Nephron (organoid): ENCODE measurements at regions not wholly inside any gene's neighbourhood (a gene's known extent, or its start where the extent isn't known, plus 50 kb on each side); places are given as distances from the start of the nearest gene placed in this dataset.

Experiments used
- H3K27ac Mint-ChIP-seq, 3 experiments: 2 replicates each; pipeline ENCODE4 v1.8.0; 2020; ENCODE audit warnings: mixed read lengths in 3 of 3, mild to moderate bottlenecking in 2 of 3, moderate library complexity in 1 of 3
- H3K27me3 Mint-ChIP-seq: 2 replicates; pipeline ENCODE4 v1.8.0; 2021; ENCODE audit warnings: low read depth, mild to moderate bottlenecking, moderate library complexity, mixed read lengths
- H3K36me3 Mint-ChIP-seq: 2 replicates; pipeline ENCODE4 v1.8.0; 2020; ENCODE audit warnings: low read depth, mixed read lengths
- H3K4me1 Mint-ChIP-seq: 2 replicates; pipeline ENCODE4 v1.8.0; 2020; ENCODE audit warnings: mixed read lengths
- H3K4me3 Mint-ChIP-seq, 3 experiments: 2 replicates each; pipeline ENCODE4 v1.8.0; 2020; ENCODE audit warnings: mild to moderate bottlenecking in 3 of 3, mixed read lengths in 3 of 3, moderate library complexity in 2 of 3
- H3K9me3 Mint-ChIP-seq: 2 replicates; pipeline ENCODE4 v1.8.0; 2020; ENCODE audit warnings: mixed read lengths
- CTCF ChIP-seq, 3 experiments: fragments of 200-600 bp; sonication (generic); IDR thresholded peaks; one replicate each; pipeline ENCODE4 v1.5.0; 2021; ENCODE audit warnings: antibody characterized with exemption in 3 of 3; ENCODE audit not compliant: unreplicated experiment in 3 of 3

GRCh38 chr17:77837917-77838316 lies 120.6 kb upstream of the TNRC6C start:
- Mint-ChIP-seq H3K36me3 (no peaks in the 10 kb centered on the region), H3K27me3 (peaks cover 15% of the 10 kb centered on the region), H3K4me1 (peaks cover 20% of the 10 kb centered on the region), H3K9me3 (no peaks in the 10 kb centered on the region), H3K27ac (no peak overlapping the region), H3K4me3 (no peak overlapping the region)
- TF ChIP-seq CTCF (IDR thresholded peaks at IDR 0.05; ENCODE audit: unreplicated experiment in 3 of 3): no peak

- TF ChIP-seq CTCF (IDR thresholded peaks at IDR 0.05; ENCODE audit: unreplicated experiment in 3 of 3): no peak
Observed at GRCh38 chr17:77838748-77839697, 119.5 kb upstream of the TNRC6C start.

GRCh38 chr17:77839698-77840512 lies 118.6 kb upstream of the TNRC6C start:
- Mint-ChIP-seq H3K27ac (peak overlapping the region; percentile 0 to 44 (median 4)), H3K4me3 (no peak overlapping the region), H3K9me3 (no peaks in the 10 kb centered on the region), H3K36me3 (no peaks in the 10 kb centered on the region), H3K27me3 (peaks cover 7% of the 10 kb centered on the region), H3K4me1 (peaks cover 5% of the 10 kb centered on the region)
- no peak for TF ChIP-seq CTCF (IDR thresholded peaks at IDR 0.05; ENCODE audit: unreplicated experiment in 3 of 3)

More at GRCh38 chr17:77838748-77839697, 119.5 kb upstream of the TNRC6C start:
- Mint-ChIP-seq H3K4me3 (no peak overlapping the region), H3K9me3 (no peaks in the 10 kb centered on the region), H3K4me1 (peaks cover 14% of the 10 kb centered on the region), H3K27me3 (peaks cover 8% of the 10 kb centered on the region), H3K27ac (no peak overlapping the region), H3K36me3 (no peaks in the 10 kb centered on the region)

GRCh38 chr17:77840513-77841165 lies 117.9 kb upstream of the TNRC6C start:
- Mint-ChIP-seq H3K27ac (peak overlapping the region in 2 of 3 experiments; percentile 0 to 4), H3K4me1 (no peaks in the 10 kb centered on the region), H3K36me3 (no peaks in the 10 kb centered on the region), H3K27me3 (peaks cover 8% of the 10 kb centered on the region), H3K4me3 (no peak overlapping the region), H3K9me3 (no peaks in the 10 kb centered on the region)
- TF ChIP-seq CTCF (IDR thresholded peaks at IDR 0.05; ENCODE audit: unreplicated experiment in 3 of 3): no peak

GRCh38 chr17:77841742-77842527 lies 116.6 kb upstream of the TNRC6C start:
- no peak overlapping the region for H3K27ac Mint-ChIP-seq
- no peak overlapping the region for H3K4me3 Mint-ChIP-seq
- no peaks in the 10 kb centered on the region for H3K9me3 Mint-ChIP-seq
- no peaks in the 10 kb centered on the region for H3K4me1 Mint-ChIP-seq
- no peak for TF ChIP-seq CTCF (IDR thresholded peaks at IDR 0.05; ENCODE audit: unreplicated experiment in 3 of 3)
- peaks cover 8% of the 10 kb centered on the region for H3K27me3 Mint-ChIP-seq
- H3K36me3 Mint-ChIP-seq: no peaks in the 10 kb centered on the region
